T-helper 2 cell treated with Interferon-gamma antibody and Interleukin-4, amounts not matched to agents 100 ng/mL and 5 ng/mL, for 36 hours (primary cell): ENCODE measurements at regions not wholly inside any gene's neighbourhood (a gene's known extent, or its start where the extent isn't known, plus 50 kb on each side); places are given as distances from the start of the nearest gene placed in this dataset.
"Not testable (repeated sequence)": the region's sequence is repeated elsewhere in the genome, so short reads cannot be mapped to it uniquely, and the experiment has no call there.

ENCODE experiments used
- intact Hi-C: fragments of 100-400 bp; cut with micrococcal nuclease; formaldehyde crosslinking; loops from one replicate; pipeline ENCODE4 v1.15.1; 2023

GRCh38 chr12:126985663-126986062 is 1281.3 kb upstream of the TMEM132C start:
- intact Hi-C loops = not testable (repeated sequence)

- intact Hi-C loops = no loop called here
These were observed 1277.4 kb upstream of the TMEM132C start for GRCh38 chr12:126989532-126989931.

GRCh38 chr12:126993898-126994297 is 1273.1 kb upstream of the TMEM132C start:
- intact Hi-C loops = no loop called here

GRCh38 chr12:126994599-126994998 is 1272.4 kb upstream of the TMEM132C start:
- intact Hi-C loops = no loop called here

GRCh38 chr12:126998031-126998430 is 1268.9 kb upstream of the TMEM132C start:
- intact Hi-C loops = no loop called here

- intact Hi-C loops = no loop called here
These were observed 1268.2 kb upstream of the TMEM132C start for GRCh38 chr12:126998747-126999285.

- intact Hi-C loops = no loop called here
These were observed 1267.6 kb upstream of the TMEM132C start for GRCh38 chr12:126999352-126999751.

GRCh38 chr12:127005406-127005805 is 1261.6 kb upstream of the TMEM132C start:
- intact Hi-C loops = no loop called here

GRCh38 chr12:127006972-127007371 is 1260.0 kb upstream of the TMEM132C start:
- intact Hi-C loops = no loop called here

- intact Hi-C loops = no loop called here
These were observed 1258.1 kb upstream of the TMEM132C start for GRCh38 chr12:127008755-127009403.

- intact Hi-C loops = no loop called here
These were observed 1254.9 kb upstream of the TMEM132C start for GRCh38 chr12:127012109-127012508.

GRCh38 chr12:127013197-127013596 is 1253.8 kb upstream of the TMEM132C start:
- intact Hi-C loops = no loop called here

GRCh38 chr12:127014079-127014478 is 1252.9 kb upstream of the TMEM132C start:
- intact Hi-C loops = no loop called here

- intact Hi-C loops = no loop called here
These were observed 1242.2 kb upstream of the TMEM132C start for GRCh38 chr12:127024791-127025190.

GRCh38 chr12:127025545-127025944 is 1241.4 kb upstream of the TMEM132C start:
- intact Hi-C loops = no loop called here

- intact Hi-C loops = no loop called here
These were observed 1231.7 kb upstream of the TMEM132C start for GRCh38 chr12:127035011-127035879.

GRCh38 chr12:127038152-127038551 is 1228.8 kb upstream of the TMEM132C start:
- intact Hi-C loops = no loop called here

- intact Hi-C loops = no loop called here
These were observed 1228.2 kb upstream of the TMEM132C start for GRCh38 chr12:127038761-127039160.

- intact Hi-C loops = no loop called here
These were observed 1224.9 kb upstream of the TMEM132C start for GRCh38 chr12:127041985-127042625.

GRCh38 chr12:127043731-127044130 is 1223.2 kb upstream of the TMEM132C start:
- intact Hi-C loops = no loop called here

- intact Hi-C loops = no loop called here
These were observed 1222.1 kb upstream of the TMEM132C start for GRCh38 chr12:127044836-127045235.

- intact Hi-C loops = no loop called here
These were observed 1220.5 kb upstream of the TMEM132C start for GRCh38 chr12:127046467-127046866.
